PC-3 (cell line): ENCODE measurements at regions not wholly inside any gene's neighbourhood (a gene's known extent, or its start where the extent isn't known, plus 50 kb on each side); places are given as distances from the start of the nearest gene placed in this dataset.

Experiments used
- ATAC-seq: fragments of 200-7000 bp; cut with Tn5 transposase; 2 replicates; pipeline ENCODE4 v1.9.1; 2020; ENCODE audit warnings: mild to moderate bottlenecking, moderate library complexity
- BruUV-seq: library from RNA; stranded (reverse); fragments of 400-500 nt; replicated peaks from 2 replicates; lab custom pipeline; 2021; lab: Mats Ljungman, UMichigan
- CTCF ChIA-PET: fragments of 300-600 bp; sonication (Branson Sonifier 250); formaldehyde crosslinking; loops from one replicate; lab custom pipeline; 2022; ENCODE audit warnings: antibody characterized with exemption; lab: Charles Lee
- POLR2A ChIA-PET: fragments of 300-600 bp; sonication (Branson Sonifier 250); formaldehyde crosslinking; loops from one replicate; lab custom pipeline; 2022; ENCODE audit warnings: antibody characterized with exemption; ENCODE audit not compliant: unreplicated experiment; lab: Charles Lee
- DNase-seq: peaks from one replicate; pipeline ENCODE4 v3.0.0-alpha.2; 2015
- H2AFZ ChIP-seq: fragments of 300-600 bp; sonication (generic); 2 replicates; pipeline ENCODE4 v1.6.0; 2016; ENCODE audit warnings: antibody characterized with exemption, low read length
- H3F3A ChIP-seq: fragments of 300-600 bp; sonication (generic); one replicate; pipeline ENCODE4 v1.6.0; 2017; ENCODE audit warnings: antibody characterized with exemption, low read length, control low read depth, mild to moderate bottlenecking; ENCODE audit not compliant: unreplicated experiment
- H3K27ac ChIP-seq: fragments of 300-600 bp; sonication (generic); 2 replicates; pipeline ENCODE4 v1.5.1; 2016; ENCODE audit warnings: mild to moderate bottlenecking, low read length
- H3K27me3 ChIP-seq: fragments of 300-600 bp; sonication (generic); 2 replicates; pipeline ENCODE4 v1.6.1; 2016; ENCODE audit warnings: low read length, mixed read lengths
- H3K36me3 ChIP-seq: fragments of 300-600 bp; sonication (generic); 2 replicates; pipeline ENCODE4 v1.6.1; 2016; ENCODE audit warnings: low read depth, mixed run types, low read length, mixed read lengths
- H3K4me1 ChIP-seq: fragments of 300-600 bp; sonication (generic); 2 replicates; pipeline ENCODE4 v1.5.1; 2016; ENCODE audit warnings: low read length; ENCODE audit not compliant: insufficient read depth
- H3K4me2 ChIP-seq: fragments of 300-600 bp; sonication (generic); 2 replicates; pipeline ENCODE4 v1.6.0; 2016; ENCODE audit warnings: low read length
- H3K4me3 ChIP-seq: fragments of 300-600 bp; sonication (generic); 2 replicates; pipeline ENCODE4 v1.5.1; 2016; ENCODE audit warnings: mild to moderate bottlenecking, low read length, mixed read lengths
- H3K79me2 ChIP-seq: fragments of 300-600 bp; sonication (generic); 2 replicates; pipeline ENCODE4 v1.6.1; 2017; ENCODE audit warnings: low read length, mixed read lengths
- H3K9ac ChIP-seq: fragments of 300-600 bp; sonication (generic); 2 replicates; pipeline ENCODE4 v1.6.0; 2016; ENCODE audit warnings: mild to moderate bottlenecking, low read length
- H3K9me2 ChIP-seq: fragments of 300-600 bp; sonication (generic); replicated peaks from 2 replicates; pipeline ENCODE4 v1.6.1; 2016; ENCODE audit warnings: mixed run types, low read length, mixed read lengths
- H3K9me3 ChIP-seq: fragments of 300-600 bp; sonication (generic); 2 replicates; pipeline ENCODE4 v1.6.1; 2016; ENCODE audit warnings: low read length, mixed read lengths
- H4K20me1 ChIP-seq: fragments of 300-600 bp; sonication (generic); 2 replicates; pipeline ENCODE4 v1.6.1; 2016; ENCODE audit warnings: low read length, mixed read lengths
- EZH2 ChIP-seq: fragments of 300-600 bp; sonication (generic); IDR thresholded peaks from one replicate; pipeline ENCODE4 v1.6.1; 2017; ENCODE audit warnings: antibody characterized with exemption, mild to moderate bottlenecking, low read length; ENCODE audit not compliant: unreplicated experiment
- EZH2phosphoT487 ChIP-seq: fragments of 300-600 bp; sonication (generic); IDR thresholded peaks from 2 replicates; pipeline ENCODE4 v1.6.1; 2018; ENCODE audit warnings: mild to moderate bottlenecking, antibody characterized with exemption, low read length, borderline replicate concordance
- intact Hi-C: fragments of 100-400 bp; cut with micrococcal nuclease; formaldehyde crosslinking; loops from 2 replicates; pipeline ENCODE4 v1.9.0; 2023
- TF ChIP-seq, protein P1 (sequence below): fragments of 300-600 bp; sonication (generic); conservative IDR thresholded peaks from 2 replicates; pipeline ENCODE4 v1.5.1; 2017; ENCODE audit warnings: antibody characterized with exemption, low read depth, mild to moderate bottlenecking, low read length

DNA sequence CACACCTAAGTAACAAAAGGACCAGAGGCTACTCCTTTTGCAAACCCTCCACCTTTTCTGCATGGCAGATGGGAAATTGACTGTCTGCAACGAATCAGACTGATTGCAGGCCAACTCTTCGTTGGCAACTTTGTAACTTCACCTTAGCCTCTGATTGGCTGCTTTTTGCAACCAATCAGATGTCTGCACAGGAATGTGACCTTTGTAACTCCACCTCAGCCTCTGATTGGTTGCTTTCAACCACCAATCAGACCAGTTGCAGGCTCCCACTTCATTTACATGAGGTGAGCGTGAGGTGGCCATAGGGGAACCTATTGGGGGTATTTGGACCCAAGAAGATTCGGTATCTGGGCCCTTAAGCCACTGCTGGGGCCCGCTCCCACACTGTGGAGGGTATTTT lies 209.0 kb downstream of the EN1 start:
- BruUV-seq = no TSS peak
- Histone ChIP-seq H4K20me1 (no peaks in the 10 kb centered on the region), H3K4me2 (no peak overlapping the region), H3K27me3 (peaks cover 31% of the 10 kb centered on the region), H2AFZ (no peak overlapping the region), H3K27ac (no peak overlapping the region), H3K9me2 (0 out of 2 replicates have a peak, but pooled peaks cover 1% of the 10 kb centered on the region), H3K36me3 (no peaks in the 10 kb centered on the region), H3K4me1 (no peaks in the 10 kb centered on the region), H3K9me3 (no peaks in the 10 kb centered on the region), H3K79me2 (no peaks in the 10 kb centered on the region), H3K4me3 (no peak overlapping the region), H3F3A (no peaks in the 10 kb centered on the region), H3K9ac (no peak overlapping the region)
- no peak for ATAC-seq
- ChIA-PET POLR2A (no interaction called here), CTCF (no interaction called here)
- DNase-seq = no peak
- TF ChIP-seq EZH2 (no peak), EZH2phosphoT487 (no peak)
- TF ChIP-seq, protein P1, sequence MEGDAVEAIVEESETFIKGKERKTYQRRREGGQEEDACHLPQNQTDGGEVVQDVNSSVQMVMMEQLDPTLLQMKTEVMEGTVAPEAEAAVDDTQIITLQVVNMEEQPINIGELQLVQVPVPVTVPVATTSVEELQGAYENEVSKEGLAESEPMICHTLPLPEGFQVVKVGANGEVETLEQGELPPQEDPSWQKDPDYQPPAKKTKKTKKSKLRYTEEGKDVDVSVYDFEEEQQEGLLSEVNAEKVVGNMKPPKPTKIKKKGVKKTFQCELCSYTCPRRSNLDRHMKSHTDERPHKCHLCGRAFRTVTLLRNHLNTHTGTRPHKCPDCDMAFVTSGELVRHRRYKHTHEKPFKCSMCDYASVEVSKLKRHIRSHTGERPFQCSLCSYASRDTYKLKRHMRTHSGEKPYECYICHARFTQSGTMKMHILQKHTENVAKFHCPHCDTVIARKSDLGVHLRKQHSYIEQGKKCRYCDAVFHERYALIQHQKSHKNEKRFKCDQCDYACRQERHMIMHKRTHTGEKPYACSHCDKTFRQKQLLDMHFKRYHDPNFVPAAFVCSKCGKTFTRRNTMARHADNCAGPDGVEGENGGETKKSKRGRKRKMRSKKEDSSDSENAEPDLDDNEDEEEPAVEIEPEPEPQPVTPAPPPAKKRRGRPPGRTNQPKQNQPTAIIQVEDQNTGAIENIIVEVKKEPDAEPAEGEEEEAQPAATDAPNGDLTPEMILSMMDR = no peak
- intact Hi-C loops = no loop called here

DNA sequence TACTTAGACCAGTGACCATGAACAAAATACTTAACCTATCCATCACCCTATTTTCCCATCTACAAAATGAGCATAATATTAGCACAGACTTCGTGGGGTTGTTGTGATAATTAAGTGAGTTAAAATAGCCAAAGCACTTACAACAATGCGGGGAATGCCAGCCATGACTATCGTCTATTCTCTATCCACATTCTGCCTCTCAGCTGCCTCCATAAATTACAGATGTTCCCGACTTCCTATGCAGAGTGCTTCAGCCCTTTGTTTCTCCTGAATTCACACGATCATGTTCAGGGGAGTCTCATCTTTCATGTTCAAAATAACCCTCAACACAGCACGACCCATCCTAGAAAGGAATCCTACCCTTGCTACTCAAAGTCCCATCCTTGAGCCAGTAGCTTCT lies 211.6 kb downstream of the EN1 start:
- TF ChIP-seq EZH2 = no peak
- TF ChIP-seq EZH2phosphoT487 = no peak
- TF ChIP-seq, protein P1 = no peak
- no peaks in the 10 kb centered on the region for H3K9me3 ChIP-seq

DNA sequence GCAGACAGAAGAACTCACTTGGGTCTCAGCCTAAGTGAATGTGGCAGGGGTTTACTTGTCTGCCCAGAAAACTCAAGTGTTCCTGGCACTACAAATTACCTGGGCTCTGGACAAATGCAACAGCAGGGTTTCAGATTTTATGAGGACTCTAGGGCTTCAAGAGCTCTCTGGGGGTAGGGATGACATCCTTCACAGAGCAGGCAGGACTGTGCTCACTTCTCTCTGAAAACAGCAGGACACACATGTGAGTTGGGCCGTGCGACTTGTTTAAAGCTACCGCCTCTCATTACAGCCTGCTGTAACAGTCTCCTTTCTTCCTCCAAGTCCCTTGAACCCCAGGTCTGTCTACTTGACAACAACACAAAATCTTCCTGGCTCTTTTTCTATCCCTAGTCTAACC lies 212.6 kb downstream of the EN1 start:
- H3K27ac ChIP-seq = no peak overlapping the region
- H2AFZ ChIP-seq = no peak overlapping the region
- no peak for DNase-seq
- no peaks in the 10 kb centered on the region for H3K79me2 ChIP-seq
- H3K4me2 ChIP-seq = no peak overlapping the region
- CTCF ChIA-PET = no interaction called here
- TF ChIP-seq EZH2phosphoT487 (no peak), EZH2 (no peak)
- TF ChIP-seq, protein P1 = no peak
- ATAC-seq = no peak
- H3K9me2 ChIP-seq = no peaks in the 10 kb centered on the region
- POLR2A ChIA-PET = no interaction called here
- no TSS peak for BruUV-seq
- no peaks in the 10 kb centered on the region for H3K4me1 ChIP-seq
- no peaks in the 10 kb centered on the region for H3K9me3 ChIP-seq
- H3F3A ChIP-seq = no peaks in the 10 kb centered on the region
- H3K27me3 ChIP-seq = peaks cover 56% of the 10 kb centered on the region
- no peaks in the 10 kb centered on the region for H3K36me3 ChIP-seq
- intact Hi-C loops = no loop called here
- no peak overlapping the region for H3K9ac ChIP-seq
- H3K4me3 ChIP-seq = no peak overlapping the region
- H4K20me1 ChIP-seq = no peaks in the 10 kb centered on the region

More for the DNA sequence above, 211.6 kb downstream of the EN1 start:
- no peak overlapping the region for H3K9ac ChIP-seq
- no peaks in the 10 kb centered on the region for H4K20me1 ChIP-seq
- ChIA-PET CTCF (no interaction called here), POLR2A (no interaction called here)
- no peak overlapping the region for H3K4me2 ChIP-seq
- ATAC-seq (no peak), DNase-seq (no peak)
- no peaks in the 10 kb centered on the region for H3K79me2 ChIP-seq
- no peak overlapping the region for H2AFZ ChIP-seq
- H3K9me2 ChIP-seq = no peaks in the 10 kb centered on the region
- H3K27me3 ChIP-seq = peaks cover 47% of the 10 kb centered on the region
- no peaks in the 10 kb centered on the region for H3K36me3 ChIP-seq
- no peaks in the 10 kb centered on the region for H3K4me1 ChIP-seq
- H3K27ac ChIP-seq = no peak overlapping the region
- H3F3A ChIP-seq = no peaks in the 10 kb centered on the region
- BruUV-seq = no TSS peak
- intact Hi-C loops = no loop called here
- no peak overlapping the region for H3K4me3 ChIP-seq
